ENCODE measurements at regions not wholly inside any gene's neighbourhood (a gene's known extent, or its start where the extent isn't known, plus 50 kb on each side); places are given as distances from the start of the nearest gene placed in this dataset.
A peak's percentile ranks its signal among the peaks of the same experiment; 100 is the strongest.

GRCh38 chr7:10128748-10129147 is 844.9 kb upstream of the PHF14 start:
- no peak overlapping the region for H3K4me3 ChIP-seq (replicated peaks in 1 of 2; ENCODE audit: low read depth in 2 of 2, low read length in 2 of 2)
- DNase-seq (ENCODE audit: low read depth in 2 of 2), result no peak
- TF ChIP-seq CTCF (IDR thresholded peaks at IDR 0.05; ENCODE audit: low read depth, low read length), result no peak

DNA sequence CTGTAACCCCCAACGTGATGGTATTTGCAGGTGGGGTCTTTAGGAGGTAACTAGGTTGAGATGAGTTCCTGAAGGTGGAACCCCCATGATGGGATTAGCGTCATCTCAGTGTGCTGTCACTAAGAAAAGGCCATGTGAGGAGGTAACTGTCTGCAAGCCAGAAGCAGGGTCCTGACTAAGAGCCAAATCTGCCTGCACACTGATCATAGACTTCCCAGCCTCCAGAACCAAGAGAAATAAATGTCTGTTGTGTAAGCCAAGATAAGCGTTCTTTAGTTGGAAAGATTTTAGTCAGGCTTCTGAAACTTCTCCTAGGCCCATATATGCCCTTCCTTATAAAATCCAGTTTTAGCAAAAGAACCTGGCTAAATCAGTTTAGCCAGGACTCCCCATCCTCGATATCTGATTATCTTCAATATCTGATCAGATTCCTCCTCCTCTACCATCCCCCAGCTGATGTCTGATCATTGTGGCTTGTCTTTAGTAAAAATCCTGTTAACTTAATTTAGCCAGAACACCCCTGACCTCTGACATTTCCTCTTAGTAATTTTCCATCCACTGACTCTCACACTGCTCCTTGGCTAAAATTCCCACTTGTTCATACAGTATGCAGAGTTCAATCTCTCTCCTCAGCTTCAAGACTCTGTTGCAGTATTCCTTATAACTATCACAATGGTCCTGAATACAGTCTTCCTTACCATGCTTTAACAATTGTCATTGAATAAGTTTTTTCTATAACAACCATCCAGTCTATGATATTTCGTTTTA is 835.4 kb upstream of the PHF14 start:
- no peak for DNase-seq (ENCODE audit: low read depth in 2 of 2)
- no peak for TF ChIP-seq CTCF (IDR thresholded peaks at IDR 0.05; ENCODE audit: low read depth, low read length)

DNA sequence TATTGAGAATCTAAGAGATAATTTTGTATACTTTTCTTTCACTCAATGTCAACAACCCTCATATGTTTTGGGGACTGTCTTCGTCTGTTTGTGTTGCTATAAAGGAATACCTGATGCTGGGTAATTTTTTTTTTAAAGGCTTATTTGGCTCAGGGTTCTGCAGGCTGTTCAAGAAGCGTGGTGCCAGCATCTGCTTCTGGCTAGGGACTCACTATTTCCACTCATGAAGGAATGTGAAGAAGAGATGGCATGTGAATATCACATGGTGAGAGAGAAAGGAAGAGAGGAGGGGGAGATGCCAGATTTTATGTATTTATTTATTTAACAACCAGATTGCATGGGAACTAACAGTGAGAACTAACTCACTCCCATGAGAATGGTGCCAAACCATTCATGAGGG is 827.4 kb upstream of the PHF14 start:
- TF ChIP-seq CTCF (IDR thresholded peaks at IDR 0.05; ENCODE audit: low read depth, low read length), result no peak
- H3K4me3 ChIP-seq (replicated peaks in 1 of 2; ENCODE audit: low read depth in 2 of 2, low read length in 2 of 2), result no peak overlapping the region
- no peak for DNase-seq (ENCODE audit: low read depth in 2 of 2)

More for the DNA sequence above, 835.4 kb upstream of the PHF14 start:
- no peak overlapping the region for H3K4me3 ChIP-seq (replicated peaks in 1 of 2; ENCODE audit: low read depth in 2 of 2, low read length in 2 of 2)

- no peak for TF ChIP-seq CTCF (IDR thresholded peaks at IDR 0.05; ENCODE audit: low read depth, low read length)
- no peak overlapping the region for H3K4me3 ChIP-seq (replicated peaks in 1 of 2; ENCODE audit: low read depth in 2 of 2, low read length in 2 of 2)
- DNase-seq (ENCODE audit: low read depth in 2 of 2), result peak; percentile 11 to 43
These were observed 816.7 kb upstream of the PHF14 start for GRCh38 chr7:10156972-10157371.

GRCh38 chr7:10181996-10182395 is 791.7 kb upstream of the PHF14 start:
- no peak overlapping the region for H3K4me3 ChIP-seq (replicated peaks in 1 of 2; ENCODE audit: low read depth in 2 of 2, low read length in 2 of 2)
- no peak for DNase-seq (ENCODE audit: low read depth in 2 of 2)
- no peak for TF ChIP-seq CTCF (IDR thresholded peaks at IDR 0.05; ENCODE audit: low read depth, low read length)

DNA sequence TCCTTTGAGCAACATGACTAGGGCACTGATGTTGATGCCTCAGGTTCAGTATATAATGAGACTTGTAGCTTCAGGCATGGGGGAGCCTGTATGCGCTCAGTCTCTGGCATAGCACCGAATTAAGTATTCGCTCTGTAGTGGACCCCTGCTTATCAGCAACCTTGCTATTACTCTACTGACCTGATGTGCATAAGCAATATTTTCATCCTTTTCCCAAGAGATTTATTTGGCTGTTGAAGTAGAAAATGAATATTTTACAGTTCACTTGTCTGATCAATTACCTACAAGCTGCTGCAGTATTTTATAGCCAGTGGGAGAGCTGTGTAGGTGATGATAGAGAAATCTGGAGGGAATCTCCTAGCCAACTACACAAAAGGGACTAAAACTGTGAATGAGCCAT is 781.6 kb upstream of the PHF14 start:
- no peak for TF ChIP-seq CTCF (IDR thresholded peaks at IDR 0.05; ENCODE audit: low read depth, low read length)
- no peak for DNase-seq (ENCODE audit: low read depth in 2 of 2)
- no peak overlapping the region for H3K4me3 ChIP-seq (replicated peaks in 1 of 2; ENCODE audit: low read depth in 2 of 2, low read length in 2 of 2)

- no peak for TF ChIP-seq CTCF (IDR thresholded peaks at IDR 0.05; ENCODE audit: low read depth, low read length)
- no peak overlapping the region for H3K4me3 ChIP-seq (replicated peaks in 1 of 2; ENCODE audit: low read depth in 2 of 2, low read length in 2 of 2)
- DNase-seq (ENCODE audit: low read depth in 2 of 2), result no peak
These were observed 768.0 kb upstream of the PHF14 start for GRCh38 chr7:10205696-10206095.

Measured in cardiac fibroblast (primary cell).